HCT116 (cell line): ENCODE measurements at regions not wholly inside any gene's neighbourhood (a gene's known extent, or its start where the extent isn't known, plus 50 kb on each side); places are given as distances from the start of the nearest gene placed in this dataset.

Experiments
- ATAC-seq: fragments of 200-7000 bp; cut with Tn5 transposase; 2 replicates; pipeline ENCODE4 v1.9.1; 2020; ENCODE audit warnings: mild to moderate bottlenecking, moderate library complexity
- BruUV-seq: library from RNA; stranded (reverse); fragments of 400-500 nt; replicated peaks from 2 replicates; lab custom pipeline; 2021; lab: Mats Ljungman, UMichigan
- CTCF ChIA-PET: fragments of 300-600 bp; sonication (Branson Sonifier 250); formaldehyde crosslinking; loops from one replicate; lab custom pipeline; 2021; ENCODE audit warnings: antibody characterized with exemption; lab: Charles Lee
- POLR2A ChIA-PET: fragments of 300-600, 350-600 bp; sonication (Branson Sonifier 250); formaldehyde crosslinking; loops from one replicate; lab custom pipeline; 2021; ENCODE audit warnings: antibody characterized with exemption; lab: Charles Lee
- RAD21 ChIA-PET, 2 experiments: fragments of 300-600 bp; sonication (Branson Sonifier 250); formaldehyde crosslinking; loops; one replicate each; lab custom pipeline; 2023; ENCODE audit warnings: low total read pairs in 2 of 2; ENCODE audit not compliant: uncharacterized antibody in 2 of 2, unreplicated experiment in 2 of 2, low non-redundant PET in 1 of 2; lab: Charles Lee
- DNase-seq: peaks from one replicate; pipeline ENCODE4 v3.0.0-alpha.2; 2010; ENCODE audit warnings: low read depth, low spot score
- H2AFZ ChIP-seq: fragments of 200-600 bp; shearing (Covaris generic), sonication (generic); 2 replicates; pipeline ENCODE4 v1.6.1; 2017; ENCODE audit warnings: low read depth, mixed run types, mixed read lengths, antibody characterized with exemption, low read length; ENCODE audit not compliant: poor library complexity, severe bottlenecking
- H3K27ac ChIP-seq: 2 replicates; pipeline ENCODE4 v1.5.1; 2012; ENCODE audit warnings: low read depth, low read length
- H3K27me3 ChIP-seq: fragments of 200-600 bp; sonication (generic); 2 replicates; pipeline ENCODE4 v1.6.1; 2016; ENCODE audit warnings: mixed run types, low read length, mixed read lengths; ENCODE audit not compliant: insufficient read depth
- H3K36me3 ChIP-seq, 2 experiments: fragments of 200-500 bp in 1 of 2; fragments of 200-600 bp in 1 of 2; sonication (Bioruptor generic) in 1 of 2; sonication (generic) in 1 of 2; 2 replicates each; pipeline versions ENCODE4 v1.5.1 to v1.6.1; 2014 to 2016; ENCODE audit warnings: low read length in 2 of 2, inconsistent platforms in 1 of 2, mixed read lengths in 1 of 2, mixed run types in 1 of 2; ENCODE audit not compliant: insufficient read depth in 2 of 2, control insufficient read depth in 1 of 2
- H3K4me1 ChIP-seq, 2 experiments: fragments of 200-600 bp in 1 of 2; sonication (generic) in 1 of 2; 2 replicates each; pipeline versions ENCODE4 v1.5.1 to v1.6.1; 2012 to 2017; ENCODE audit warnings: low read length in 2 of 2, inconsistent platforms in 1 of 2, mild to moderate bottlenecking in 1 of 2, mixed read lengths in 1 of 2, mixed run types in 1 of 2, moderate library complexity in 1 of 2; ENCODE audit not compliant: insufficient read depth in 2 of 2, control insufficient read depth in 1 of 2
- H3K4me2 ChIP-seq: fragments of 200-600 bp; sonication (generic); 2 replicates; pipeline ENCODE4 v1.6.1; 2017; ENCODE audit warnings: mixed run types, low read length, mixed read lengths
- H3K4me3 ChIP-seq, 2 experiments: fragments of 200-600 bp in 1 of 2; sonication (generic) in 1 of 2; replicated peaks in 1 of 2; 2 replicates each; pipeline ENCODE4 v1.5.1; 2011 to 2016; ENCODE audit warnings: low read length in 2 of 2, control low read depth in 1 of 2, low read depth in 1 of 2, mild to moderate bottlenecking in 1 of 2, mixed read lengths in 1 of 2, mixed run types in 1 of 2
- H3K79me2 ChIP-seq: fragments of 200-600 bp; sonication (generic); 2 replicates; pipeline ENCODE4 v1.6.1; 2017; ENCODE audit warnings: mild to moderate bottlenecking, mixed run types, low read length, moderate library complexity, mixed read lengths; ENCODE audit not compliant: insufficient read depth
- H3K9ac ChIP-seq: fragments of 200-600 bp; sonication (generic); 2 replicates; pipeline ENCODE4 v1.6.1; 2016; ENCODE audit warnings: low read length, mixed read lengths
- H3K9me2 ChIP-seq: fragments of 200-600 bp; sonication (generic), shearing (Covaris generic); 2 replicates; pipeline ENCODE4 v1.6.1; 2017; ENCODE audit warnings: mixed run types, mild to moderate bottlenecking, moderate library complexity; ENCODE audit not compliant: insufficient read depth
- H3K9me3 ChIP-seq, 2 experiments: fragments of 200-500 bp in 1 of 2; fragments of 200-600 bp in 1 of 2; sonication (Bioruptor generic) in 1 of 2; sonication (generic) in 1 of 2; 2 replicates each; pipeline ENCODE4 v1.6.1; 2014 to 2017; ENCODE audit warnings: low read length in 2 of 2, mixed read lengths in 2 of 2, inconsistent platforms in 1 of 2, low read depth in 1 of 2, mild to moderate bottlenecking in 1 of 2, mixed run types in 1 of 2, moderate library complexity in 1 of 2; ENCODE audit not compliant: control insufficient read depth in 1 of 2, insufficient read depth in 1 of 2
- H4K20me1 ChIP-seq: fragments of 200-600 bp; sonication (generic), shearing (Covaris generic); 2 replicates; pipeline ENCODE4 v1.6.1; 2017; ENCODE audit warnings: mixed run types, mild to moderate bottlenecking, moderate library complexity; ENCODE audit not compliant: insufficient read depth
- FOSL1 ChIP-seq: IDR thresholded peaks from 2 replicates; pipeline ENCODE4 v1.6.1; 2012; ENCODE audit warnings: low read depth
- JUND ChIP-seq: IDR thresholded peaks from 2 replicates; pipeline ENCODE4 v1.6.1; 2012
- RAD21 ChIP-seq: IDR thresholded peaks from 2 replicates; pipeline ENCODE4 v1.6.1; 2012; ENCODE audit warnings: low read depth, mild to moderate bottlenecking
- SIN3A ChIP-seq: IDR thresholded peaks from 2 replicates; pipeline ENCODE4 v1.6.1; 2012; ENCODE audit warnings: low read depth
- SP1 ChIP-seq: IDR thresholded peaks from 2 replicates; pipeline ENCODE4 v1.6.1; 2012; ENCODE audit warnings: low read depth
- TCF7L2 ChIP-seq: IDR thresholded peaks from 2 replicates; pipeline ENCODE4 v1.7.0; 2011; ENCODE audit warnings: borderline replicate concordance, inconsistent platforms; ENCODE audit not compliant: insufficient read depth, insufficient read length; ENCODE audit errors: extremely low read depth
- ZFX ChIP-seq: fragments of 450-650 bp; IDR thresholded peaks from 2 replicates; pipeline ENCODE4 v1.6.1; 2017
- intact Hi-C: fragments of 100-400 bp; cut with micrococcal nuclease; formaldehyde crosslinking; loops from 2 replicates; pipeline ENCODE4 v1.10.0; 2022
- TF ChIP-seq, protein P1 (sequence below): IDR thresholded peaks from 2 replicates; pipeline ENCODE4 v1.6.1; 2011; ENCODE audit warnings: mild to moderate bottlenecking, low read length, moderate library complexity; ENCODE audit not compliant: insufficient replicate concordance; ENCODE audit errors: extremely low read depth

DNA sequence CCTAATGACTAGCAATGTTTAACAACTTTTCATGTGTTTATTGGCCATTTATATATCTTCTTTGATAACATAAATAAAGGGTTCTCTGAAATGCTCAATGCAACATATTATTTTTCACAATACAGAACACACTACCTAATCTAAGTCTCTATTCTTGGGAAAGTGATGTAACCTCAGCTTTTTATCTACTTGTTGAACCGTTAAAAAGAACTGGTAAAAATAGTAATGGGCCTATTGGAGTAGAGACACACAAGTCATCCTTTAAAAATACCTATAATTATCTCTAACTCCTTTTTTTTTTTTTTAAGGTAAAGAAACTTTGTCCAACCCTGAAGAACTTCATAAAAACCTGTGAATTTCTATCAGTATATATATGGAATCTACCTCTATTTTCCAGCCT, 1067.7 kb upstream of the CELF4 start:
- Histone ChIP-seq H3K27me3 (no peaks in the 10 kb centered on the region), H3K27ac (no peak overlapping the region), H4K20me1 (no peaks in the 10 kb centered on the region), H3K4me1 (no peaks in the 10 kb centered on the region), H3K4me3 (no peak overlapping the region), H3K36me3 (no peaks in the 10 kb centered on the region), H3K79me2 (no peaks in the 10 kb centered on the region), H3K9me2 (no peaks in the 10 kb centered on the region), H2AFZ (no peak overlapping the region), H3K4me2 (no peak overlapping the region), H3K9me3 (no peaks in the 10 kb centered on the region), H3K9ac (no peak overlapping the region)
- RAD21 ChIA-PET, result no interaction called here
- BruUV-seq, result no TSS peak
- intact Hi-C loops, result no loop called here
- ATAC-seq (no peak), DNase-seq (no peak)
- CTCF ChIA-PET, result no interaction called here
- POLR2A ChIA-PET, result no interaction called here
- TF ChIP-seq FOSL1 (no peak), ZFX (no peak), TCF7L2 (no peak), JUND (no peak), SP1 (no peak)
- TF ChIP-seq, protein P1, sequence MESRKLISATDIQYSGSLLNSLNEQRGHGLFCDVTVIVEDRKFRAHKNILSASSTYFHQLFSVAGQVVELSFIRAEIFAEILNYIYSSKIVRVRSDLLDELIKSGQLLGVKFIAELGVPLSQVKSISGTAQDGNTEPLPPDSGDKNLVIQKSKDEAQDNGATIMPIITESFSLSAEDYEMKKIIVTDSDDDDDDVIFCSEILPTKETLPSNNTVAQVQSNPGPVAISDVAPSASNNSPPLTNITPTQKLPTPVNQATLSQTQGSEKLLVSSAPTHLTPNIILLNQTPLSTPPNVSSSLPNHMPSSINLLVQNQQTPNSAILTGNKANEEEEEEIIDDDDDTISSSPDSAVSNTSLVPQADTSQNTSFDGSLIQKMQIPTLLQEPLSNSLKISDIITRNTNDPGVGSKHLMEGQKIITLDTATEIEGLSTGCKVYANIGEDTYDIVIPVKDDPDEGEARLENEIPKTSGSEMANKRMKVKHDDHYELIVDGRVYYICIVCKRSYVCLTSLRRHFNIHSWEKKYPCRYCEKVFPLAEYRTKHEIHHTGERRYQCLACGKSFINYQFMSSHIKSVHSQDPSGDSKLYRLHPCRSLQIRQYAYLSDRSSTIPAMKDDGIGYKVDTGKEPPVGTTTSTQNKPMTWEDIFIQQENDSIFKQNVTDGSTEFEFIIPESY, result no peak

DNA sequence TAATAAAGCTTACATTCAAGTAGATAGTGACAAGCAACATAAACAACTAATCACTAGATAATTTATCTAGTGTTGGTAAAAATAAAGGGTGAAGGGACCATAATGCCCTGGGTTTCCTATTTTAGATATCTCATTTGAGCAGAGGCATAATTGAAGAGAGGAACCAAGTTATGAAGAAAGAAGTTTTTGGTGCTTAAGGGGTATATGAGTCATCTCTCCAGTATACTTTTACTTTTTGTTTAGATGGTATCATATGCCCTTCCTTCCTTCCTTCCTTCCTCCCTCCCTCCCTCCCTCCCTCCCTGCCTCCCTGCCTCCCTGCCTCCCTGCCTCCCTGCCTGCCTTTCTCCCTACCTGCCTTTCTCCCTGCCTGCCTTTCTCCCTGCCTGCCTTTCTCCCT, 1053.5 kb upstream of the CELF4 start:
- ATAC-seq (no peak), DNase-seq (no peak)
- intact Hi-C loops, result no loop called here
- ChIA-PET RAD21 (no interaction called here), CTCF (no interaction called here)
- peaks cover 0 to 4% of the 10 kb centered on the region in 2 experiments; a peak in 2 of 4 replicates for H3K9me3 ChIP-seq
- no peak overlapping the region for H2AFZ ChIP-seq
- no peaks in the 10 kb centered on the region for H3K79me2 ChIP-seq
- H4K20me1 ChIP-seq, result no peaks in the 10 kb centered on the region
- no TSS peak for BruUV-seq
- no peaks in the 10 kb centered on the region for H3K27me3 ChIP-seq
- H3K4me2 ChIP-seq, result no peak overlapping the region
- TF ChIP-seq SIN3A, result no peak
- no peak for TF ChIP-seq RAD21
- TF ChIP-seq JUND, result no peak
- TF ChIP-seq, all 23 proteins: peak for 0
- Histone ChIP-seq H3K4me1 (no peaks in the 10 kb centered on the region), H3K9me2 (no peaks in the 10 kb centered on the region), H3K27ac (no peak overlapping the region), H3K4me3 (no peak overlapping the region), H3K36me3 (no peaks in the 10 kb centered on the region), H3K9ac (no peak overlapping the region)
- POLR2A ChIA-PET, result no interaction called here
